ENCODE measurements at regions not wholly inside any gene's neighbourhood (a gene's known extent, or its start where the extent isn't known, plus 50 kb on each side); places are given as distances from the start of the nearest gene placed in this dataset.

GRCh38 chr11:103545551-103545950, 436.3 kb downstream of the DYNC2H1 start:
- Histone ChIP-seq H3K9me3 (ENCODE audit: control insufficient read depth, low read length) (peaks cover 17% of the 10 kb centered on the region), H3K27ac (ENCODE audit: low read depth, low read length, severe bottlenecking) (no peak overlapping the region), H3K4me3 (ENCODE audit: extremely low read depth, insufficient read depth, low read length, poor library complexity, severe bottlenecking) (no peak overlapping the region), H3K4me1 (ENCODE audit: control insufficient read depth, insufficient read depth, low read length, poor library complexity, severe bottlenecking) (no peaks in the 10 kb centered on the region), H3K36me3 (ENCODE audit: control insufficient read depth, insufficient read depth, low read length) (no peaks in the 10 kb centered on the region)

- H3K9me3 ChIP-seq (ENCODE audit: control insufficient read depth, low read length): peaks cover 12% of the 10 kb centered on the region
- H3K4me1 ChIP-seq (ENCODE audit: control insufficient read depth, insufficient read depth, low read length, poor library complexity, severe bottlenecking): no peaks in the 10 kb centered on the region
- no peak overlapping the region for H3K27ac ChIP-seq (ENCODE audit: low read depth, low read length, severe bottlenecking)
- H3K4me3 ChIP-seq (ENCODE audit: extremely low read depth, insufficient read depth, low read length, poor library complexity, severe bottlenecking): no peak overlapping the region
- WGBS, 2 experiments (ENCODE audit: insufficient coverage in 2 of 2): no CpG with 5 or more reads among the region's 2 CpGs
- no peaks in the 10 kb centered on the region for H3K36me3 ChIP-seq (ENCODE audit: control insufficient read depth, insufficient read depth, low read length)
Measured at GRCh38 chr11:103546236-103546635, 437.0 kb downstream of the DYNC2H1 start.

GRCh38 chr11:103547024-103547423, 437.8 kb downstream of the DYNC2H1 start:
- Histone ChIP-seq H3K4me1 (ENCODE audit: control insufficient read depth, insufficient read depth, low read length, poor library complexity, severe bottlenecking) (no peaks in the 10 kb centered on the region), H3K4me3 (ENCODE audit: extremely low read depth, insufficient read depth, low read length, poor library complexity, severe bottlenecking) (no peak overlapping the region), H3K27ac (ENCODE audit: low read depth, low read length, severe bottlenecking) (no peak overlapping the region), H3K36me3 (ENCODE audit: control insufficient read depth, insufficient read depth, low read length) (no peaks in the 10 kb centered on the region), H3K9me3 (ENCODE audit: control insufficient read depth, low read length) (peaks cover 4% of the 10 kb centered on the region)
- WGBS, 2 experiments (ENCODE audit: insufficient coverage in 2 of 2): 94 to 100% methylated on average over 1 to 2 of the region's 2 CpGs

GRCh38 chr11:103547691-103548090, 438.5 kb downstream of the DYNC2H1 start:
- H3K4me1 ChIP-seq (ENCODE audit: control insufficient read depth, insufficient read depth, low read length, poor library complexity, severe bottlenecking): no peaks in the 10 kb centered on the region
- WGBS, 2 experiments (ENCODE audit: insufficient coverage in 2 of 2): 83 to 92% methylated on average over 3 of the region's 5 CpGs
- no peak overlapping the region for H3K27ac ChIP-seq (ENCODE audit: low read depth, low read length, severe bottlenecking)
- H3K4me3 ChIP-seq (ENCODE audit: extremely low read depth, insufficient read depth, low read length, poor library complexity, severe bottlenecking): no peak overlapping the region
- H3K9me3 ChIP-seq (ENCODE audit: control insufficient read depth, low read length): no peaks in the 10 kb centered on the region
- H3K36me3 ChIP-seq (ENCODE audit: control insufficient read depth, insufficient read depth, low read length): no peaks in the 10 kb centered on the region

GRCh38 chr11:103548838-103549237, 439.6 kb downstream of the DYNC2H1 start:
- no peaks in the 10 kb centered on the region for H3K36me3 ChIP-seq (ENCODE audit: control insufficient read depth, insufficient read depth, low read length)
- H3K9me3 ChIP-seq (ENCODE audit: control insufficient read depth, low read length): no peaks in the 10 kb centered on the region
- 100% methylated on average over 1 of the region's 1 CpG; no CpG with 5 or more reads in 1 of the 2 experiments for WGBS, 2 experiments (ENCODE audit: insufficient coverage in 2 of 2)
- no peak overlapping the region for H3K27ac ChIP-seq (ENCODE audit: low read depth, low read length, severe bottlenecking)
- H3K4me1 ChIP-seq (ENCODE audit: control insufficient read depth, insufficient read depth, low read length, poor library complexity, severe bottlenecking): no peaks in the 10 kb centered on the region
- no peak overlapping the region for H3K4me3 ChIP-seq (ENCODE audit: extremely low read depth, insufficient read depth, low read length, poor library complexity, severe bottlenecking)

- Histone ChIP-seq H3K36me3 (ENCODE audit: control insufficient read depth, insufficient read depth, low read length) (no peaks in the 10 kb centered on the region), H3K9me3 (ENCODE audit: control insufficient read depth, low read length) (no peaks in the 10 kb centered on the region), H3K27ac (ENCODE audit: low read depth, low read length, severe bottlenecking) (no peak overlapping the region), H3K4me3 (ENCODE audit: extremely low read depth, insufficient read depth, low read length, poor library complexity, severe bottlenecking) (no peak overlapping the region), H3K4me1 (ENCODE audit: control insufficient read depth, insufficient read depth, low read length, poor library complexity, severe bottlenecking) (no peaks in the 10 kb centered on the region)
- no CpG with 5 or more reads among the region's 1 CpG for WGBS, 2 experiments (ENCODE audit: insufficient coverage in 2 of 2)
Measured at GRCh38 chr11:103550811-103551210, 441.6 kb downstream of the DYNC2H1 start.

- Histone ChIP-seq H3K4me1 (ENCODE audit: control insufficient read depth, insufficient read depth, low read length, poor library complexity, severe bottlenecking) (no peaks in the 10 kb centered on the region), H3K9me3 (ENCODE audit: control insufficient read depth, low read length) (no peaks in the 10 kb centered on the region)
- WGBS, 2 experiments (ENCODE audit: insufficient coverage in 2 of 2): 84 to 94% methylated on average over 5 of the region's 5 CpGs
Measured at GRCh38 chr11:103552086-103552485, 442.9 kb downstream of the DYNC2H1 start.

GRCh38 chr11:103556171-103556570, 446.9 kb downstream of the DYNC2H1 start:
- WGBS, 2 experiments (ENCODE audit: insufficient coverage in 2 of 2): no CpG with 5 or more reads among the region's 3 CpGs
- Histone ChIP-seq H3K36me3 (ENCODE audit: control insufficient read depth, insufficient read depth, low read length) (no peaks in the 10 kb centered on the region), H3K4me3 (ENCODE audit: extremely low read depth, insufficient read depth, low read length, poor library complexity, severe bottlenecking) (no peak overlapping the region), H3K27ac (ENCODE audit: low read depth, low read length, severe bottlenecking) (no peak overlapping the region), H3K9me3 (ENCODE audit: control insufficient read depth, low read length) (no peaks in the 10 kb centered on the region), H3K4me1 (ENCODE audit: control insufficient read depth, insufficient read depth, low read length, poor library complexity, severe bottlenecking) (no peaks in the 10 kb centered on the region)

More at GRCh38 chr11:103552086-103552485, 442.9 kb downstream of the DYNC2H1 start:
- H3K4me3 ChIP-seq (ENCODE audit: extremely low read depth, insufficient read depth, low read length, poor library complexity, severe bottlenecking): no peak overlapping the region
- H3K36me3 ChIP-seq (ENCODE audit: control insufficient read depth, insufficient read depth, low read length): no peaks in the 10 kb centered on the region
- H3K27ac ChIP-seq (ENCODE audit: low read depth, low read length, severe bottlenecking): no peak overlapping the region

- Histone ChIP-seq H3K4me1 (ENCODE audit: control insufficient read depth, insufficient read depth, low read length, poor library complexity, severe bottlenecking) (no peaks in the 10 kb centered on the region), H3K36me3 (ENCODE audit: control insufficient read depth, insufficient read depth, low read length) (no peaks in the 10 kb centered on the region), H3K27ac (ENCODE audit: low read depth, low read length, severe bottlenecking) (no peak overlapping the region), H3K9me3 (ENCODE audit: control insufficient read depth, low read length) (no peaks in the 10 kb centered on the region), H3K4me3 (ENCODE audit: extremely low read depth, insufficient read depth, low read length, poor library complexity, severe bottlenecking) (no peak overlapping the region)
- WGBS, 2 experiments (ENCODE audit: insufficient coverage in 2 of 2): no CpG with 5 or more reads among the region's 4 CpGs
Measured at GRCh38 chr11:103566116-103566515, 456.9 kb downstream of the DYNC2H1 start.

- no peaks in the 10 kb centered on the region for H3K36me3 ChIP-seq (ENCODE audit: control insufficient read depth, insufficient read depth, low read length)
- H3K4me3 ChIP-seq (ENCODE audit: extremely low read depth, insufficient read depth, low read length, poor library complexity, severe bottlenecking): no peak overlapping the region
- 38 to 70% methylated on average over 2 of the region's 2 CpGs for WGBS, 2 experiments (ENCODE audit: insufficient coverage in 2 of 2)
- no peak overlapping the region for H3K27ac ChIP-seq (ENCODE audit: low read depth, low read length, severe bottlenecking)
- H3K9me3 ChIP-seq (ENCODE audit: control insufficient read depth, low read length): no peaks in the 10 kb centered on the region
- no peaks in the 10 kb centered on the region for H3K4me1 ChIP-seq (ENCODE audit: control insufficient read depth, insufficient read depth, low read length, poor library complexity, severe bottlenecking)
Measured at GRCh38 chr11:103581760-103582159, 454.7 kb upstream of the DDI1 start.

- 75 to 100% methylated on average over 1 to 2 of the region's 4 CpGs for WGBS, 2 experiments (ENCODE audit: insufficient coverage in 2 of 2)
- H3K27ac ChIP-seq (ENCODE audit: low read depth, low read length, severe bottlenecking): no peak overlapping the region
- H3K4me1 ChIP-seq (ENCODE audit: control insufficient read depth, insufficient read depth, low read length, poor library complexity, severe bottlenecking): no peaks in the 10 kb centered on the region
- no peak overlapping the region for H3K4me3 ChIP-seq (ENCODE audit: extremely low read depth, insufficient read depth, low read length, poor library complexity, severe bottlenecking)
- H3K9me3 ChIP-seq (ENCODE audit: control insufficient read depth, low read length): no peaks in the 10 kb centered on the region
- no peaks in the 10 kb centered on the region for H3K36me3 ChIP-seq (ENCODE audit: control insufficient read depth, insufficient read depth, low read length)
Measured at GRCh38 chr11:103582351-103582909, 454.0 kb upstream of the DDI1 start.

Measured in mesodermal cell (in vitro differentiated cells).